Fibroblast of peridontal ligament (primary cell): ENCODE measurements at regions not wholly inside any gene's neighbourhood (a gene's known extent, or its start where the extent isn't known, plus 50 kb on each side); places are given as distances from the start of the nearest gene placed in this dataset.

Experiments
- DNase-seq: peaks from one replicate; pipeline ENCODE4 v3.0.0-alpha.2; 2010; ENCODE audit errors: extremely low read depth

DNA sequence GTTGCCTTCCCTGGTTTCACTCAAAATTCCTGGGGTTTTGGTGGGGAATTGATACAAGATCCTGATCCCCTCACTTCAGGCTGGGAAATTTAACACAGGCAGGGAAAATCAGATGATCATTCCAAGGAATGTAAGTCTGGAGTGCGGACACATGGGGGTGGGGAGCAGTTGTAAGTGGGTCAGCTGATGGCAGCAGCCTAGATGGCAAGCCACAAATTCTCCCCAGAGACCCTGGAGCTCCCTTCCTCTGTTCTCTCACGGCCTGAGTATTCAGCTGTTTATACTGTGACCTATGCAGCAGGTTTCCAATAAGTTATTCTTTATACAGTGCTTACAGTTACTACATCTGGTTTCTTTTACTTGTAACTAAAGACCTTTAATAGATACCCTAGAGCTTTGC, 144.9 kb downstream of the SH3BGRL2 start:
- DNase-seq, result peak; percentile 22

DNA sequence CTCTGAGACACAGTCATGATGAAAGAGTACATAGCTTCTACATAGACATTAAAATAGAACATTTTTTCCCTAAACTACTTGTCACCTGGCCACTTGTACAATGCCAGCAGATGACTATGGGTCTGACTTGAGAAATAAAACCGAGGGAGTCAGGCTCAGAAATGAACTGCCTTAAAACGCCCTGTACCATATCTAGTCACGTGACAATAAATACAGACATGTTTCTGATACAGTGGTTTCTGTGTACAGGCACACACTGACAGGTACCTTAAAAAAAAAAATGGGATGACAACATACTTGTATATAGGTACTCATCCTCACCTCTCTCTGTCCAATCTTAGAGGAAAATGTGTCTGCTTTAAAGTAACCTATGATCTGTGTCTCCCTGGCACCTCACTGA, 144.1 kb downstream of the SH3BGRL2 start:
- no peak for DNase-seq

DNA sequence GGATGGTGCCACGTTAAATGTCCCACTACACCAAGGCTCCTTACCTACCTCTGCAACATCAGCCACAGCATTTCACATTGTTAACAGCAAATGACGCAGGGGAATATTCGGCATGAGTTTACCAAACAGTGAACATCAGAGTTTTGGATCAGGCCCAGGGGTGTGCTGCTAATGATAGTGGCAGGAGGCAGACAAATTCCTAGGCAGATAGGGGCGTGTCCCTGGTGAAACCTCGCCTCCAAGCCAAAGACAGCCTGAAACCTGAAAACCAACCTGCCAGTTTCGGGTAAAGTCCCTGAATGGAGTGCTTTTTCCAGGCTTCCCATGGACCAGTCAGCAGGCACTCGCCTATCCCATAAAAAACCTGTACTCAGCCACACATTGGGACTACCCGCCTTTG, 133.6 kb downstream of the SH3BGRL2 start:
- DNase-seq, result no peak

GRCh38 chr6:79763301-79763700, 132.2 kb downstream of the SH3BGRL2 start:
- no peak for DNase-seq

DNA sequence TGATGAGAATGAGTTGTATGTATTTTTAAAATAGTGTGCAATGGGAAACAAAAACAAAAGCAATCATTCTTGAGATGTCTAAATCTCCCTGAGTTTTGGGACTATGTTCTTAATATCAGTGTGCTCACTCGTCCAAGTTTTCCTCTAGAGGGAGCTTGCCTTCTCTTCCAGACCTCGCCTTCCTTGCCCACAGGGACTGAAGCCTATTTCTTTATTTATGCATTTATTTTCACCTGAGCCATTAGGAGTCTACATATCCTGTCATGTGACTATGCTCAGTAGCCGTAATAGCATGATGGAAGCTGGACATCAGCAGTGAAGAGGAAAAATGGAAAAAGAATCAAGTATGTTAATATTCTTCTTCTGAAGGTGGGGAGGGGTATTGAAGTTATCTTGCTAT, 131.2 kb downstream of the SH3BGRL2 start:
- no peak for DNase-seq

GRCh38 chr6:79756496-79756895, 125.4 kb downstream of the SH3BGRL2 start:
- peak; percentile 47 for DNase-seq

- no peak for DNase-seq
These were observed 124.8 kb downstream of the SH3BGRL2 start for GRCh38 chr6:79755967-79756366.
